PC-9 (cell line): ENCODE measurements at regions not wholly inside any gene's neighbourhood (a gene's known extent, or its start where the extent isn't known, plus 50 kb on each side); places are given as distances from the start of the nearest gene placed in this dataset.

ENCODE experiments used
- EZH2 ChIP-seq: fragments of 200-600 bp; sonication (generic); IDR thresholded peaks from 2 replicates; pipeline ENCODE4 v1.8.0; 2017; ENCODE audit warnings: antibody characterized with exemption, low read depth
- TF ChIP-seq, protein P1 (sequence below): fragments of 200-600 bp; sonication (generic); conservative IDR thresholded peaks from 2 replicates; pipeline ENCODE4 v1.6.1; 2017; ENCODE audit warnings: mixed run types, antibody characterized with exemption, mild to moderate bottlenecking, moderate library complexity

DNA sequence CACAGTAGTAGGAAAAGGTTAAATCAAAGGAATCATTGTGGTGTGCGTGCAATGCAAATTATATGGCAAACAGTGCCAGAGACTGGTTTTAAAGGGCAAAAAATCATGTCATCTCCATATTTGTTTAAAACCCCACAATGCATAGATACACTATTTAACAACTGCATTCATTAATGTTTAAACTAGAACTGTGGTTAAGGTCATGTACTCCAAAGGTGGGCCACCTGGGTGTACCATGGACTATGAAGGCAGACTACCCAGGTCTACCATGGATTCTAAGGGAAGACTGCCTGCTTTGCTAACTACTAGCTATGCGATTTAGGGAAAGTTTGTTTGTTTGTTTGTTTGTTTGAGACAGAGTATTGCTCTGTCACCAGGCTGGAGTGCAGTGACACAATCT, 356.3 kb downstream of the ZEB2 start:
- TF ChIP-seq, protein P1, sequence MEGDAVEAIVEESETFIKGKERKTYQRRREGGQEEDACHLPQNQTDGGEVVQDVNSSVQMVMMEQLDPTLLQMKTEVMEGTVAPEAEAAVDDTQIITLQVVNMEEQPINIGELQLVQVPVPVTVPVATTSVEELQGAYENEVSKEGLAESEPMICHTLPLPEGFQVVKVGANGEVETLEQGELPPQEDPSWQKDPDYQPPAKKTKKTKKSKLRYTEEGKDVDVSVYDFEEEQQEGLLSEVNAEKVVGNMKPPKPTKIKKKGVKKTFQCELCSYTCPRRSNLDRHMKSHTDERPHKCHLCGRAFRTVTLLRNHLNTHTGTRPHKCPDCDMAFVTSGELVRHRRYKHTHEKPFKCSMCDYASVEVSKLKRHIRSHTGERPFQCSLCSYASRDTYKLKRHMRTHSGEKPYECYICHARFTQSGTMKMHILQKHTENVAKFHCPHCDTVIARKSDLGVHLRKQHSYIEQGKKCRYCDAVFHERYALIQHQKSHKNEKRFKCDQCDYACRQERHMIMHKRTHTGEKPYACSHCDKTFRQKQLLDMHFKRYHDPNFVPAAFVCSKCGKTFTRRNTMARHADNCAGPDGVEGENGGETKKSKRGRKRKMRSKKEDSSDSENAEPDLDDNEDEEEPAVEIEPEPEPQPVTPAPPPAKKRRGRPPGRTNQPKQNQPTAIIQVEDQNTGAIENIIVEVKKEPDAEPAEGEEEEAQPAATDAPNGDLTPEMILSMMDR = no peak
- no peak for TF ChIP-seq EZH2
